ENCODE measurements at regions not wholly inside any gene's neighbourhood (a gene's known extent, or its start where the extent isn't known, plus 50 kb on each side); places are given as distances from the start of the nearest gene placed in this dataset.

DNA sequence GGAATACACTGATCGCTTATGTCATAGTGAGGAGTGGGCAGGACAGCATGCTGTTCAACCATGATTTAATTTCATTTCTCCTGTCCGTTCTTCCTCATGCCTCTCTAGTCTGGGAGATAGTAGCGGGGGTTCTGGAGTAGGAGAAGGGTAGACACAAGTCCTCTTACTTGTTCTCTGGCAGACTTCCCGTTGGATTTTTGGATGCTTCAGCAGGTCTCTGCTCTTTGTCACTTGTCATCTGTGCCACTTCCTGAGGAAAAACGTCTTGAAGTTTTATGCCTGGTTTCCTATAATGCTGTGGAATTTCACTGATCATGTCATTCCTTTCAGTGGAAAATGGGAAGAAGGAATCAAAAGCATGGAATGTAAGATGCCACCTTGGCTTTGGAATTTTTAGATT lies 154.7 kb downstream of the GATB start:
- H3K4me3 ChIP-seq = no peak overlapping the region
- H3K36me3 ChIP-seq = no peaks in the 10 kb centered on the region
- 61 to 70% methylated on average over 5 of the region's 5 CpGs for WGBS, 2 donors
- no peaks in the 10 kb centered on the region for H3K27me3 ChIP-seq
- no peaks in the 10 kb centered on the region for H3K9me3 ChIP-seq
- TF ChIP-seq POLR2A (IDR thresholded peaks at IDR 0.05) = no peak
- TF ChIP-seq, protein P1, sequence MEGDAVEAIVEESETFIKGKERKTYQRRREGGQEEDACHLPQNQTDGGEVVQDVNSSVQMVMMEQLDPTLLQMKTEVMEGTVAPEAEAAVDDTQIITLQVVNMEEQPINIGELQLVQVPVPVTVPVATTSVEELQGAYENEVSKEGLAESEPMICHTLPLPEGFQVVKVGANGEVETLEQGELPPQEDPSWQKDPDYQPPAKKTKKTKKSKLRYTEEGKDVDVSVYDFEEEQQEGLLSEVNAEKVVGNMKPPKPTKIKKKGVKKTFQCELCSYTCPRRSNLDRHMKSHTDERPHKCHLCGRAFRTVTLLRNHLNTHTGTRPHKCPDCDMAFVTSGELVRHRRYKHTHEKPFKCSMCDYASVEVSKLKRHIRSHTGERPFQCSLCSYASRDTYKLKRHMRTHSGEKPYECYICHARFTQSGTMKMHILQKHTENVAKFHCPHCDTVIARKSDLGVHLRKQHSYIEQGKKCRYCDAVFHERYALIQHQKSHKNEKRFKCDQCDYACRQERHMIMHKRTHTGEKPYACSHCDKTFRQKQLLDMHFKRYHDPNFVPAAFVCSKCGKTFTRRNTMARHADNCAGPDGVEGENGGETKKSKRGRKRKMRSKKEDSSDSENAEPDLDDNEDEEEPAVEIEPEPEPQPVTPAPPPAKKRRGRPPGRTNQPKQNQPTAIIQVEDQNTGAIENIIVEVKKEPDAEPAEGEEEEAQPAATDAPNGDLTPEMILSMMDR (IDR thresholded peaks at IDR 0.05) = no peak
- no peak for TF ChIP-seq EP300 (IDR thresholded peaks at IDR 0.05)
- no peaks in the 10 kb centered on the region for H3K4me1 ChIP-seq
- H3K27ac ChIP-seq = no peak overlapping the region
- no peak for DNase-seq (ENCODE audit: low spot score in 2 of 2)

DNA sequence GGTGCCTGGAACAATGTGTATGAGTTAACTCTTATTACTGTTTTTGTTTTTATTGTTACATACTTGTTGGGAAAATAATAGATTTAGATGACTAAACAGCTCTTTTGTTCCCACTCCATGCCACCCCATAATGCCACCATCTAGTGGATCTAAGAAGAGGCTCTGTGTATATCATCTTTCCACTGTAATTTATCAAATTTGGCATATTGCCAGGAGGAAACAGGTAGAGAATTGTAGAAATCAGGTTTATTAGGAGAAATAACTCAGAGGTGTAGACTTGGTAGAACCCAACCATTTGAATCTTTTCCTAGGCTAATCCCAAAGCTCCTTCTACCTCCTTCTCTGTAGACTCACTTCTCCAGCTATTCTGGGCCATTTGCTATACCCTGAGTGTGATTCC lies 150.6 kb downstream of the GATB start:
- Histone ChIP-seq H3K27me3 (no peaks in the 10 kb centered on the region), H3K4me3 (no peak overlapping the region), H3K27ac (no peak overlapping the region), H3K9me3 (no peaks in the 10 kb centered on the region), H3K4me1 (no peaks in the 10 kb centered on the region), H3K36me3 (no peaks in the 10 kb centered on the region)
- no peak for DNase-seq (ENCODE audit: low spot score in 2 of 2)
- TF ChIP-seq, protein P1 (IDR thresholded peaks at IDR 0.05) = no peak
- TF ChIP-seq EP300 (IDR thresholded peaks at IDR 0.05) = no peak
- TF ChIP-seq POLR2A (IDR thresholded peaks at IDR 0.05) = no peak

DNA sequence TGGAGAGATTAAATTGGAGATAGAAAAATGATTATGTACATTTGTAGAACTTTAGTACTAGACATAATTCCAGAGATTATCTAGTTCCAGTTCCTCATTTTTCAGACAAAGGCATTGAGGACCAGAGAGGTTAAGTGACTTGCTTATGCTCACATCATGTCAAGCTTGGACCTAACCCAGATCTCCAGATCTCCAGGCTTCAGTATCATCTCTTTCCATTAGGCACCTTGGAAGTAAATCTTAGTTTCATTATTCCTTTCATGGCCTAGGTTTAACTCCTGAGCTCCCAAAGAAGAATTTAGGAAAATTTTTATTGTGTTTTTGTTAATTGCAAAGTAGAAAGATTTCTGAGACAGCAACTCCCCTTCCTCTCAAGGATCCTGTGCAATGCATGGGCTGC lies 148.8 kb downstream of the GATB start:
- no peak for DNase-seq (ENCODE audit: low spot score in 2 of 2)
- Histone ChIP-seq H3K4me3 (no peak overlapping the region), H3K27ac (no peak overlapping the region), H3K9me3 (no peaks in the 10 kb centered on the region), H3K36me3 (no peaks in the 10 kb centered on the region), H3K27me3 (no peaks in the 10 kb centered on the region), H3K4me1 (no peaks in the 10 kb centered on the region)
- TF ChIP-seq, protein P1 (IDR thresholded peaks at IDR 0.05) = no peak
- TF ChIP-seq POLR2A (IDR thresholded peaks at IDR 0.05) (no peak), EP300 (IDR thresholded peaks at IDR 0.05) (no peak)

DNA sequence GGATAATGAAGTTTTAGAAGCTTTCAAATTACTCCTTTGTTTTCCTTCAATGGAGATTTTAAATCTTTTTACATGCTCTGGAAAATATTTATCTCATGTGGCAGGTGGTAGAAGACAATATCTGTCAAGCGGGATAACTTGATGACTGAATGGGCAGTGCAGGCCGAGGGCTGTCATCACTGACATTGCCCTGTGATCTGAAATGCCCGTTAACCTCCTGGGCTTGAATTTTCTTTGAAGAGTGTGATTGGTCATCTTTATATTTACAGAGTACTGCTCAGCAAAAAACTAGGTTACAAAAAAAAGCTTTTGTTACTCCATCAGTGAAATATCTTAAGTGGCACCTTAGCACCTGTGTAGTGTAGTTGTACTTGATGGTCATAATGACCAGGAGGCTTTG lies 147.5 kb downstream of the GATB start:
- TF ChIP-seq, protein P1 (IDR thresholded peaks at IDR 0.05) = no peak
- no peak for TF ChIP-seq EP300 (IDR thresholded peaks at IDR 0.05)
- no peak for TF ChIP-seq POLR2A (IDR thresholded peaks at IDR 0.05)
- Histone ChIP-seq H3K27me3 (no peaks in the 10 kb centered on the region), H3K4me1 (no peaks in the 10 kb centered on the region), H3K9me3 (no peaks in the 10 kb centered on the region), H3K36me3 (no peaks in the 10 kb centered on the region), H3K4me3 (no peak overlapping the region), H3K27ac (no peak overlapping the region)
- 73 to 81% methylated on average over 3 of the region's 3 CpGs for WGBS, 2 donors
- DNase-seq (ENCODE audit: low spot score in 2 of 2) = no peak

DNA sequence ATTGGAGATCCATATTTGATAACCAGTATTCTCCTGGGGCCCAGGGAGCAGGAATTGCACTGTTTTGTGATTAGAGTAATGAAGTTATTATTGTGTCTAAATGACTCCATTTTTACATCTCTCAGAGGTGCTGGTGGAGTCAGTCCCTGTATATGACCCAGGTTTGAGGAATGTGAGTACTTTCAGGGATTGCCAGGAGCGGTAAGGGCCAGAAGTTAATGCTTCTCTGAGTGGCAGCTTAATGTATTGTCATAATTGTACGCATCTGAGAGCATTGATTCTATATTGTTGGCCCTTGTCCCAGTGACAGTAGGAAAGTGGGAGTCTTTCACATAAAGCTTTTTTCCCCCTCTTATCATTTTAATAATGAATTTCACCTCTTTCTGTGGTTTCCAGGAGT lies 146.2 kb downstream of the GATB start:
- Histone ChIP-seq H3K4me3 (no peak overlapping the region), H3K36me3 (no peaks in the 10 kb centered on the region), H3K27me3 (no peaks in the 10 kb centered on the region), H3K9me3 (no peaks in the 10 kb centered on the region), H3K27ac (no peak overlapping the region), H3K4me1 (no peaks in the 10 kb centered on the region)
- no peak for DNase-seq (ENCODE audit: low spot score in 2 of 2)
- 57 to 64% methylated on average over 2 of the region's 2 CpGs for WGBS, 2 donors
- TF ChIP-seq EP300 (IDR thresholded peaks at IDR 0.05) (no peak), POLR2A (IDR thresholded peaks at IDR 0.05) (no peak)
- TF ChIP-seq, protein P1 (IDR thresholded peaks at IDR 0.05) = no peak
